ENCODE measurements at regions not wholly inside any gene's neighbourhood (a gene's known extent, or its start where the extent isn't known, plus 50 kb on each side); places are given as distances from the start of the nearest gene placed in this dataset.

- TF ChIP-seq NCOA2 (CRISPR knock-in tag; IDR thresholded peaks at IDR 0.05) (no peak), NR2C2 (CRISPR knock-in tag; IDR thresholded peaks at IDR 0.05; ENCODE audit: borderline replicate concordance) (no peak), ESRRA (CRISPR knock-in tag; IDR thresholded peaks at IDR 0.05; ENCODE audit: low read depth) (no peak), PCBP2 (optimal IDR thresholded peaks at IDR 0.05; ENCODE audit: low read depth, low read length, poor library complexity, severe bottlenecking) (no peak), SOX5 (CRISPR knock-in tag; IDR thresholded peaks at IDR 0.05; ENCODE audit: borderline replicate concordance) (no peak), FLYWCH1 (CRISPR knock-in tag; IDR thresholded peaks at IDR 0.05) (no peak), ZNF839 (CRISPR knock-in tag; IDR thresholded peaks at IDR 0.05; ENCODE audit: borderline replicate concordance) (no peak), MBD4 (IDR thresholded peaks at IDR 0.05; ENCODE audit: borderline replicate concordance, low read length) (no peak)
Measured at GRCh38 chr14:43449291-43449690, 1057.8 kb downstream of the FSCB start (continued).

- Histone ChIP-seq H3K9ac (ENCODE audit: insufficient read depth, low read depth, low read length) (no peak overlapping the region), H3K27me3 (ENCODE audit: control insufficient read depth in 1 of 2, insufficient read depth in 2 of 2, low read length in 2 of 2) (no peaks in the 10 kb centered on the region), H2AFZ (ENCODE audit: low read length) (no peak overlapping the region), H3K4me3 (replicated peaks in 1 of 3; ENCODE audit: insufficient read depth in 1 of 3, low read depth in 2 of 3, low read length in 3 of 3) (no peak overlapping the region), H3K36me3 (replicated peaks in 1 of 2; ENCODE audit: control insufficient read depth in 1 of 2, insufficient read depth in 2 of 2, low read length in 2 of 2) (no peaks in the 10 kb centered on the region), H3K79me2 (ENCODE audit: insufficient read depth, low read length) (no peaks in the 10 kb centered on the region), H3K27ac (ENCODE audit: extremely low read length, insufficient read depth, low read length) (no peak overlapping the region), H4K20me1 (ENCODE audit: insufficient read depth, low read length) (no peaks in the 10 kb centered on the region), H3K9me3 (ENCODE audit: low read length) (no peaks in the 10 kb centered on the region), H3K4me2 (ENCODE audit: low read depth, low read length) (no peak overlapping the region), H3K4me1 (ENCODE audit: insufficient read depth, low read length) (no peaks in the 10 kb centered on the region)
- TF ChIP-seq ZNF431 (CRISPR knock-in tag; IDR thresholded peaks at IDR 0.05; ENCODE audit: borderline replicate concordance, low read depth) (no peak), MAFG (CRISPR knock-in tag; IDR thresholded peaks at IDR 0.05) (no peak), CENPBD1 (CRISPR knock-in tag; IDR thresholded peaks at IDR 0.05; ENCODE audit: borderline replicate concordance, low read depth) (no peak), ZNF121 (CRISPR knock-in tag; IDR thresholded peaks at IDR 0.05) (no peak), RXRB (CRISPR knock-in tag; IDR thresholded peaks at IDR 0.05; ENCODE audit: borderline replicate concordance) (no peak), ZBTB10 (CRISPR knock-in tag; IDR thresholded peaks at IDR 0.05; ENCODE audit: borderline replicate concordance) (no peak), ZFX (CRISPR knock-in tag; IDR thresholded peaks at IDR 0.05; ENCODE audit: low read depth) (no peak)
- TF ChIP-seq, protein P1, sequence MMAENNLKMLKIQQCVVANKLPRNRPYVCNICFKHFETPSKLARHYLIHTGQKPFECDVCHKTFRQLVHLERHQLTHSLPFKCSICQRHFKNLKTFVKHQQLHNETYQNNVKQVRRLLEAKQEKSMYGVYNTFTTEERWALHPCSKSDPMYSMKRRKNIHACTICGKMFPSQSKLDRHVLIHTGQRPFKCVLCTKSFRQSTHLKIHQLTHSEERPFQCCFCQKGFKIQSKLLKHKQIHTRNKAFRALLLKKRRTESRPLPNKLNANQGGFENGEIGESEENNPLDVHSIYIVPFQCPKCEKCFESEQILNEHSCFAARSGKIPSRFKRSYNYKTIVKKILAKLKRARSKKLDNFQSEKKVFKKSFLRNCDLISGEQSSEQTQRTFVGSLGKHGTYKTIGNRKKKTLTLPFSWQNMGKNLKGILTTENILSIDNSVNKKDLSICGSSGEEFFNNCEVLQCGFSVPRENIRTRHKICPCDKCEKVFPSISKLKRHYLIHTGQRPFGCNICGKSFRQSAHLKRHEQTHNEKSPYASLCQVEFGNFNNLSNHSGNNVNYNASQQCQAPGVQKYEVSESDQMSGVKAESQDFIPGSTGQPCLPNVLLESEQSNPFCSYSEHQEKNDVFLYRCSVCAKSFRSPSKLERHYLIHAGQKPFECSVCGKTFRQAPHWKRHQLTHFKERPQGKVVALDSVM (CRISPR knock-in tag; IDR thresholded peaks at IDR 0.05) = no peak
- TF ChIP-seq, protein P2, sequence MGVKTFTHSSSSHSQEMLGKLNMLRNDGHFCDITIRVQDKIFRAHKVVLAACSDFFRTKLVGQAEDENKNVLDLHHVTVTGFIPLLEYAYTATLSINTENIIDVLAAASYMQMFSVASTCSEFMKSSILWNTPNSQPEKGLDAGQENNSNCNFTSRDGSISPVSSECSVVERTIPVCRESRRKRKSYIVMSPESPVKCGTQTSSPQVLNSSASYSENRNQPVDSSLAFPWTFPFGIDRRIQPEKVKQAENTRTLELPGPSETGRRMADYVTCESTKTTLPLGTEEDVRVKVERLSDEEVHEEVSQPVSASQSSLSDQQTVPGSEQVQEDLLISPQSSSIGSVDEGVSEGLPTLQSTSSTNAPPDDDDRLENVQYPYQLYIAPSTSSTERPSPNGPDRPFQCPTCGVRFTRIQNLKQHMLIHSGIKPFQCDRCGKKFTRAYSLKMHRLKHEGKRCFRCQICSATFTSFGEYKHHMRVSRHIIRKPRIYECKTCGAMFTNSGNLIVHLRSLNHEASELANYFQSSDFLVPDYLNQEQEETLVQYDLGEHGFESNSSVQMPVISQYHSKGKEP (CRISPR knock-in tag; IDR thresholded peaks at IDR 0.05) = no peak
- 6% methylated on average over 3 of the region's 3 CpGs for WGBS (ENCODE audit: low lambda C conversion rate)
- no TSS peak for BruUV-seq (replicated peaks)
- in situ Hi-C loops (cut with HindIII; ENCODE audit: extremely low pct_ligation_motif_present, low pct_unique_long_range_greater_than_20kb) = no loop called here
- FAIRE-seq (no peak), DNase-seq (ENCODE audit: low spot score) (no peak), ATAC-seq (no peak)
- intact Hi-C loops (cut with micrococcal nuclease; ENCODE audit: unreplicated experiment) = no loop called here
- POLR2A ChIA-PET = no interaction called here
- CTCF ChIA-PET (ENCODE audit: low intra/inter-chr PET ratio, low total read pairs) = no interaction called here
Measured at GRCh38 chr14:43438056-43438455, 1069.0 kb downstream of the FSCB start.
